GM18873 (cell line): ENCODE measurements at regions not wholly inside any gene's neighbourhood (a gene's known extent, or its start where the extent isn't known, plus 50 kb on each side); places are given as distances from the start of the nearest gene placed in this dataset.

Experiments used
- ATAC-seq: cut with Tn5 transposase; IDR thresholded peaks from one replicate; pipeline ENCODE4 v1.9.1; 2021; ENCODE audit warnings: mild to moderate bottlenecking, moderate library complexity, moderate number of reproducible peaks; ENCODE audit not compliant: unreplicated experiment, low FRiP score

DNA sequence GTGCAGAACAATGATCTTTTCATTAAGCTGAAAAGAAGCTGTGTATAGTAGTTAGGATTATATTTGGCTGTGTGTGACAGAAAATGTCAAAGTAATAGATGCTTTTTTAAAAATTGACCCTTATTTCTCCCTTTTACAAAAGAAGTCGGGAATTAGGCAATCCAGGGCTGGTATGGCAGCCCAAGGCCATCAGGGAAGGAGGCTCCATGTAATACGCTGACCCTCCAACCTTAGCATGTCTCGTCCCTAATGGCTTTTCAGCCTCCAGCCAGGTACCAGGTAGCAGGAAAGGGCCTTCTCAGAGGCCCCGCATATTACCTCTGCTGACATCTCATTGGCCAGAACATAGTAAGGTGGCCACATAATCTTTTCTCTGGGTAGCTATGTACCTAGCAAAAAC, 79.7 kb downstream of the VCPKMT start:
- no peak for ATAC-seq

DNA sequence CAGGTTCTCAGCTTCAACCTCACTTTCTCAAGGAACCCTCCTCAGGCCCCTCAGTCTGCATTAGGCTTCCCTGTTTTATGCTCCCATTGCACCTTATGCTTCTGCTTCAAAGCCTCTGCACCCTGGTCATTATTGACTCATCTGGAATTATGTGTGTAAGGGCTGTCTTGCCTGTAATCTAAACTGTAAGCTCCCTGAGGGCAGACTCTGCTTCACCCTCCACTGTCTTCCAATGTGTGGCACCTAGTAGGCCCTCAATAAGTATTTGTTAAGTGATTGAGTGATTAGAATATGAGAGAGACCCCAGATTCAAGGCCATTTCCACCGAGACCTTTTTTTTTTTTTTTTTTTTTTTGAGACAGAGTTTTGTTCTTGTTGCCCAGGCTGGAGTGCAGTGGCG, 79.1 kb downstream of the VCPKMT start:
- no peak for ATAC-seq

DNA sequence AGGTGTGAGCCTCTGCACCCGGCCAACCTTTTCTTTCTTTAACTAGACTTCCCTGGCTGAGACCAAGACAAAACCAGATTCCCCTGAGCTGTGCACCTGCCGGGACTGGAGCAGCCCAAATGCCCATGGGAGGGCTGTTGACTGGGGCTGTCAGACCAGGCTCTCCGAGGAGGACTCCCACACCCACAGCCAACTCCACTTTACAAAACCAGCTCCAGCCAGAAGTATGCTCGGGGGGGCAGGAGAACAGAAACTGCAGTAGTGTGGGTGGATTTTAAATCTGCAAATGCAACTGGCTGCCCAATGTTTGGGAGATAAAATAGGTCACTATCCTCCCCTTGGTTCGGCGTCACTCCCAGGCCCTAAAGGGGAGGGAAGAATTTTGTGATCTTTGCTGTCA, 78.5 kb downstream of the VCPKMT start:
- no peak for ATAC-seq

DNA sequence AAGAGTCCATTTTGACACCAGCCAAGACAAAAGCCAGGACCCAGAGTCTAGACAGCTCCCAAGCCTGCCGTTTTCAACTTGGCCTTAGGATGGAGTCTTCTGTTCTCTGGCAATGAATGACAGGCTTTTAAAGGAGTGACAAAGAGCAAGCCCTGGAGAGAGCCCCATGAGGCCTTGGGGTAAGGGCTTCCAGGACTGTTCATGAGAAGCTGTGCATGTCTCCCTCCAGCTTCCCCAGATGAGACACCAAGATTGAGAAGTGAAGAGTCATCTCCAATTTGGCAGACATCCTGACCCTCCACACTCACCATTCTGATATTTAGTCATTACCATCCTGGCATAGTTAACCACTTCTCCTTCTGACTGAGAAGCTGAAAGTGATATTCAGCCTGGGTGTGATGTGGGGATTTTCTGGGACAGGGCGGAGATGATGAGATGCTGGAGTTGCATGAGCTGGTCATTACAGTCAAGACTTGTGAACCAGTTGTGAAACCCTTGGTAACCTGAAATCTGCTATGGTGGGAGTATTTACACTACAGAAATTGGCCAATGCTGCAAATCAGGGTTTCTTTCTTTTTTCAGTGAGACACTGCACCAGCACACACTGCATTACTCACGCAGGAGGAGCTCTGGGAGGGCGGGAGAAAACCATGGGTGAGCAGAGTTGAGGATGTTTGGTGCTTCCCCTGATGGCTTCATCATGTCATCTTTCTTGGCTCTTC, 77.8 kb downstream of the VCPKMT start:
- ATAC-seq, result peak; percentile 84

DNA sequence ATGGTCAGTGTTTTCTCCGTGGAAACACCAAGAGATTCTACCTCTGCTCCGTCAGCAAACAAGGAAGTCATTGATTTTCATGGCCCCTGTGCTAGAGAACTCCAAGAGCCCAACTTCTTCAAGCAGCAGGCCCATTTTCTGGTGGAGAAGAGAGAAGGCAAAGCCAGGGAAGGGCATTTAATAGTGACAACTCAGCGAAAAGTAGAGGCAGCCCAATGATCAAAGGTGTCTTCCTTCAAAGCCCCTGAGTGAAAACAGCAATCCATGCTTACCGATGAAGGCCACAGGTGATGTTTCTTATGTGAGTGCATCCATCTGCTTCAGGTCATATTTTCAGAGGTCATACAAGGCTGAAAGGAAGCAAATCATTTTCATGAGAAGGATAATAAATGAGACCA, 77.3 kb downstream of the VCPKMT start:
- no peak for ATAC-seq

DNA sequence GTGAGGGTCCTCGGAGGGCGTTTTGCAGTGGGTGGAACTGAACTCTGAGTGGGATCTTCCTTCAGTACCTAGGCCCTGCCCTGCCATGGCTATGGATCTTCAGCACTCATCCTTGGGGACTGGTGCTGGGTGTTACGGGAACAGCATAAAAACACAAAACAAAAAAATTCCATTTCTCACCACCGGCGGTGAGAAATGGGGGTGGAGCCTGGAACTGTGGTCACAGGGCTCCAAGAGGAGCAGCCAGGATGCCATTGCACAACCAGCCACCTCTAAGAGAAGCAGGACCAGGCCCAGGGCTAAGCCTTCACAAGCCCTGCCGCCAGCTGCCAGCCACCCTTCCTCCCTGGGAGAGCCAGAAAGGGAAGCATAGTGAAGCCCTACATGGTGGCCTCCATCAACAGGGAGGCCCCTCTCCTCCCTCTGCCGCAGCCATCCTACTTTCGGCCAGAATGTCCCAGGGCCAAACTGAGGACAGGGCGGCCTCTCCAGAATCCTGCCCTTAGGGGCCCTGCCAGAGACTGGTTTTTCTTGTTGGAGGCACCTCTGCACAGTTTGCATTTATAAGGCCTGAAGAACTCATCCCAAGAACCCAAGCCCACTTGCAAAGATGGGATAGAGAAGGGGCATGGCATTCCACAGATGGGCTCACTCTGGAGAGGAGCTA, 76.5 kb downstream of the VCPKMT start:
- ATAC-seq, result no peak

DNA sequence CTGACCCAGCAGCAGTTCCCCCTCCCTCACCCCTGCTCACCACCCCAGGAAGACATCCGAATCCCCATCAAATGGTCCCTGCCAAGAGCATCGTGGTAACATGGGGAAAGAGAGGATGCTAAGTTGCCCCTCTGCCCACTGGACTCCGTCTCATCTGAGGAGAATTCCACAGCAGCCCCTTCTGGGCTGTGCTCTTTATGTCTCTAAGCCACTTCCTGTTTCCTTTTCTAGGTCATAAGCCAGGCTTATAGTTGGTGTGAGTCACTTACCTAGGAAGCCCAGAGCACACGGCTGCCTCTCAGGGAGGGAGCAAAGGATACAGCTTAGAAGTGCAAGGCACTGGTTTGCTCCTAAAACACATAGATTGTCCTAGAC, 76.0 kb downstream of the VCPKMT start:
- ATAC-seq, result no peak

DNA sequence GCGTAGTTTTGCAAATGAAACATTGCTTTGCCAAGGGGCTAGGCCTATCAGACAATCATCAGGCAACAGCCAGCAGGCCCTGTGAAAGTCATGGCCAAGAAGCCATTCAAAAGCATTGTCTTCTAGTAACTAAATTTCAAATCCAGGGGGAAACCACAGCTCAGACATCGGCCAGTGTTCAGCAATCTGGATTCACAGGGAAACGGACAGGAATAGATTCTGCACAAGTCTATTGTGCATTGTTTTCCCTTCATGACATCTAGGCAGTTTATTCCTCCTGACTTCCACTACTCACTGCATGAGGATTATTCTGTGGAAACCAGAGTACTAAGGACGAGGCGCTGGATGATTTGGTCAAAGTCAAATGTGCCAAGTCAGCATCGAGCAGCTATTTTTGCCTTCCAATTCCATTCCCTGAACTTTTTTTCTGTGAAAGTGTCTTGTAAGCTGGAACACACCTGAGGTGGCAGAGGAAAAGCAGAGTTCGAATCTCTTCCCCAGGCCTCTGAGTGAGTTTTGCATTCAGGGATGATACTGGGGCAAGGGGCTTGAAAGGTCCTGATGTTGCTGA, 75.4 kb downstream of the VCPKMT start:
- no peak for ATAC-seq

DNA sequence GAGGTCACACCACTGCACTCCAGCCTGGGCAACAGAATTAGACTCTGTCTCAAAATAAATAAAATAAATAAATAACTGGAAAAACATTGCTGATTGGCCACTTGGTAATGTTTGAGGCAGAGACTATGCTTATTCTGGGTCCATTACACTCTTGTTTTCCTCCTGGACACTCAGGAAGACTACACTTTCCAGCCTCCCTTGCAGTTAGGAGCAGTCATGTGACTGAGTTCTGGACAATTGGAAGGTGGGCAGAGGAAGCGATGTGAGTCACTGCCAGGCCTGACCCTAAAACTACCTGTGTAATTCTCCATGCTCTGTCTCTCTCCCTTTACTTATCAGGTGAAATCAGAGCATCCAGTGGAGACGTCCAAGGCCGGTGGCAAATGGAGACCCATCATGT, 74.4 kb downstream of the VCPKMT start:
- ATAC-seq, result no peak

DNA sequence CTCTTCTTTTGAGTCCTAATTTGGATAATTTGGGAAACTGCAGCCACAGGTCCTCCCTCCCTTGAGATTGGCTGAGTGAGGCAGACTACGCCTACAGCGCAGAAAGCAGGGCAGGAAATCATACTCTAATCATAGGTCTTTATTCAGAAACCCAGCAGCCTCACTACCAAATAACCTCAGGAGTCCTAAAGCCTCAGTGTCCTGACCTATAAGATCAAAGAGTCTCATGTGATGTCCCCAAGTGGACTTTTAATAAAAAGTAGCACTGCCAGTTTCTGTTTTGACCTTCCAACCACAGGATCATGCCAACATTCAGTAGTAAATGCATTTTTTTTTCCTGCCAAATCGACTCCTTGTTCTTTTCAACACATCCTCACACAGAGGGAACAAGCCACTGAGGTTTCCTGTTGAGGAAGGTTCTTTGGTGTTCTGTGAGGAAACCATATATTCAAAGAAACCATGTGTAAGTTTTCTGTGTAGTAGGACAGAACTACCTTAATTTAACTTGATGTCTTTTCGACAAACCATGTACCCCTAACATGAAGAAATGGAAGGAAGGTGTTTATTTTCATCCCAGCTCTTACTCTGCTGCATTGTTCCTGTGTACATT, 72.2 kb downstream of the VCPKMT start:
- no peak for ATAC-seq

DNA sequence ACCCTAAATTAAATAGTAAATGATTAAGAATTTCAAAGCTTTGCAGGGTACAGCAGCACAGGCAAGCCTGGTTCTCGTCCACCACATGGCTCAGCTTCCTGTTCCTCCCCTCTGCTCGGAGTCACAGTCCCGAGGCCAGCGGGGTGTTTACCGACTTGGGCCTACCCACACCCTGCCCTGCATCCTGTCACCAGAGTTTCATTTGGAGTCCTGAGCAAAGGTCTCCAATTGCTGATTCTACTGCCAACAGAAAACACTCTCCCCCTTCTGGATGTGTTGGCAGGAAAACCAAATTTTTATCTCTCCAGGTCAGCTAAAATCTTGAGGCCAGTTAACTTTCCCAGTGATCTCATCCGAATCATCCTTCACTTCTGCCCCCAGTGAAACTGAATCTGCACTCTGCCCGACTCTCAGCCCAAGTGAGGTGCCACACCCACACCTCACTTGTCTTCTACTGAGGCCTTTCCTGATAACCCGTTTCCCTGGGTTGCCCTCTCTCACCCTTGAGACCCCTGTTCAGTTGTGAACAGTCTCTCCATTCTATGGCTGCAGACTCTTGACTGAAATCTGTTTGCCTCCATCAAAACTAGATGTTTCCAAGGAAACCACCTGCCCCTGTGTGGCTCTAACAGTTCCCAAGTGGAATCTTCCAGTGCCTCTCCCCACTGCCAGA, 71.2 kb downstream of the VCPKMT start:
- ATAC-seq, result peak; percentile 66

DNA sequence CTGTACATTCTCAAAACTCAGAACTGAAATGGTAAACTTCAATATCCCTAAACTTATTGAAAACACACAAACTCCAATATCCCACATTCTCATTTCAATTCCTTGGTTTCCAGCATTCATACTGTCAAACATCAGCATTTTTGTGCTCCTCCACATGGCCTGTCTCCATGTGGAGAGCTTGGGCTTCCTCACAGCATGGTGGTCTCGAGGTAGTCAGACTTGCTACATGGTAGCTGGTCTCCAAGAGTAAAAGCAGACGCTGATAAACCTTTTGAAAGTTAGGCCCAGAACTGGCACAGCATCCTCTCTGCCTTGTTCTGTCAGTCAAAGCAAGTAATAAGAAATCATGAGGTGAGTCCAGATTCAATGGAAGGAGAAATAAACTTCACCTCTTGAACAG, 70.5 kb downstream of the VCPKMT start:
- no peak for ATAC-seq

DNA sequence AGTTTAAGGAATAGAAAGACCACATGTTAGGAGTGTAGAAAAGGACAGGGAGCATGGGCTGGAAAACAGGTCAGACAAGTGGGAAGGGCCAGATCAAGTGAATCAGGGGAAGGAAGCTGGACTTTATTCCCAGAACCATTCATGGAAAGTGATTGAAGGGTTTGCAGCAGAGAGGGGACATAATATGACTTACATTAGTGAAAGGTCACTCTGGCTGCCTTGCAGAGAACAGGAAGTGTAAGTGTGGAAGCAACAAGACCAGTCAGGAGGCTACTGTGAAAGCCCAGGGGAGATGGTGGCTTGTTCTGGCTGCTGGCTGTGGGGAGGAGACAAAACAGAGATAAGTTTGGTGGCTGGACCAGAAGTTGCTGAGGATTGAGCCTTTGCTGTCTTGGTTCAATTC, 69.1 kb downstream of the VCPKMT start:
- ATAC-seq, result peak; percentile 73

DNA sequence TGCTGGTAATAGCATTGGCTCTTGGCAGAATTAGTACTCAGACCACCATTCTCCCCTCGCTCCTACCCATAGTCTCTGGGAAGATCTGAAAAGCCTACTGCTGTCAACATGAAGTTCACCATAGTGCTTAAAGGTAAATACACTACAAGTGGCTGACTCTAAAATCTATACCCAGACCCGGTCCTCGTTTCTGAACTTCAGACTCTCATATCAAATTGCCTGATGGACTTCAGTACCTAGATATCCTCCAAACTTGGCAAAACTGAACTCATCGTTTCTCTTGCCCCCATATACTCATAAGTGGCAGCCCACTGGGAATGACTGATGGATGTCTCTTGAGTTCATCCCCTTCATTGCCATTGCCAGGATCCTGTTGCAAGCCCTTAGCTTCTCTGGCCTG, 67.3 kb downstream of the VCPKMT start:
- no peak for ATAC-seq

DNA sequence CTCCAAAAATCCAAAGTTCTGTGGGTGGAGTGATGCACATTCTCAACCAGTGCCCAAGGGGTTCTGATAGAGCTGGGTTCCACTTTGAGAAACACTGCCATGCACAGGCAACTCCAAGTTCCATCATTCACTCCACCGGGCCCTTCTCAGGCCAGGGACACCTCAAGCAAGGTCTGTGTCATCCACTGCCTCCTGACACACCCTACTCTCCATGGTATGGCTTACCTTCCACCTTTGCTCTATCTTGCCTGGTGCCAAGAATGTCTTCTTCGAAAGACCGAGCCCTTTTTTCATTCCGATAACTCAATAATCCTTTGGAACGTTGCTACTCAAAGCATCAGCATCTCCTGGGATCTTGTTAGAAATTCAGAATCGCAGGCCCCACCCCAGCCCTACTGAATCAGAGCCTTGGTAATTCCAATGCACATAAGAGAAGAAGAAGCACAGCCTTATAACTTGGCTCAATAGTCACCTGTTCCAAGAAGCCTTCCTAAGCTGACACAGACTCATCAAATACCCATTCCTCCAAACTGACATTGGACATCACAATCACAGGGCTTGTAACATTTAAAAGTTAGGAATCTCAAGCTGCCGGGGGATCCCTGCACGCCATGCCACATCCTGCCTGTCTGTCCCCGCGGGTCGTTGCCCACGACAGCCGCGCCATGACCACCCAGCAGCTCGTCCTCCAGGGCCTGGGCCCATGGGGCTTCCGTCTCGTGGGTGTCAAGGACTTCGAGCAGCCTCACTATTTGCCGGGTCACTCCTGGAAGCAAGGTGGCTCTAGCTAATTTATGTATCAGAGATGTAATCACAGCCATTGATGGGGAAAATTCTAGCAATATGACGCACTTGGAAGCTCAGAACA, 66.4 kb downstream of the VCPKMT start:
- ATAC-seq, result no peak

DNA sequence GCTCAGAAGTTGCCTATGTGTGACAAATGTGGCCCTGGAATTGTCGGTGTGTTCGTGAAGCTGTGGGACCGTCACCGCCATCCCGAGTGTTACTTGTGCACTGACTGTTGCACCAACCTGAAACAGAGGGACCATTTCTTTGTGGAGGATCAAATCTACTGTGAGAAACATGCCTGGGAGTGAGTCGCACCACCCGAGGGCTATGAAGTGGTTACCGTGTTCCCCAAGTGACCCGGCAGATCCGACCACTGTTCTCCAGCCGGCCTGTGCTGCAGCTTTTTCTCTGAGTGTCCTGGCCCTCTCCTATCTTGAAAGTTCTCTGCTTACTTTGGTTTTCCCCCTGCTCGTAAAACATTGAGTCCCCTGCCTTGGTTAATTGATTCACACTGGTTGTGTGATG, 65.3 kb downstream of the VCPKMT start:
- no peak for ATAC-seq

DNA sequence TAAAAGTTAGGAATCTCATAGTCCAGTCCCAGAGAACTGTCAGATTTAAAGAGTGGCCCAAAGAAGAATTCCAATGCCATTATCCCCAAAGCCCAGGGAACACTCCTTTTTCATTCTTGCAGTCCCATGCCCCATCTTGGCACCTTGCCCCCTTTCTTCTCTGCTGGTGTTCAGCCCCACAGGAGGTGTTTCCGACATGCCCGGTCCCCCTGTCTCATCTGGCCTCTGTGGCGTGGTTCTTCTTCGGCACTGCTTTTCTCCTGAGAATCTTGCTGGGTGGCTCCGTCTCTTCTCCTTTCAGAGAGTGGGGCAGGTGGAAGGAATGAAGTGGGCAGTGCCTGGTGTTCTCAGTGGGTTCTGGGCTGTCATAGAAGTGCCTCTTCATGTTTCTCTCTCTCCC, 64.7 kb downstream of the VCPKMT start:
- no peak for ATAC-seq

DNA sequence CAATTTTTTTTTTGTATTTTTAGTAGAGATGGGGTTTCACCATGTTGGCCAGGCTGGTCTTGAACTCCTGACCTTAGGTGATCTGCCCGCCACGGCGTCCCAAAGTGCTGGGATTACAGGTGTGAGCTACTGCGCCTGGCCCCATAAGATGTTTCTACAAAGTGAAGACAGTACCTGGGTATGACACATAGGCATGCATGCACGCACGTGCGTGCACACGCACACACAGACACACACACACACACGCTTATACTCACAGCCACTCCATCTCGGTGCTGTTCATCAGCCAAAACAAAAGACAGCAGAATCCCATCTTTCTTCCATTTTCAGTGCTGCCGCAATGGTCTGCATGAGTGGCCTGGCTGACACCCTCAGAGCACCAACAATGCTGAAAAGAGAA, 63.9 kb downstream of the VCPKMT start:
- no peak for ATAC-seq

DNA sequence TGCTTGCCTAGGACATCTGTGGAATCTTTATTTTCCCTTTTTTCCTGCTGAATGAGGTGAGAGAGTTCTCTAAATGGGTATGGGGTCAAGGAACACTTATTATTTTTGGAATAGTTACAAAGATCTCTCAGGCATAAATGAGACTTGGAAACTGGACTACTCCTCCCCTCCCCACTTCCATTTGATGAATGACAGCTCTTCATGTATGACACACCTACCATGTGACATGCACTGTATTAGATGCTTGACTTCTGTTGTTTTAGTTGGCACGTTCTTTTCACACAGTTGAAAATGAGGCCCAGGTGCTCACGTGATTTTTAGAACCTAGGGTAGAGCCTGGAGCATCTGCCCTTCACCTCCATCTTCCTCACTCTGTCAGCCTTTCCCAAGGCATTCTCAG, 62.4 kb downstream of the VCPKMT start:
- no peak for ATAC-seq
